ENCODE measurements at regions not wholly inside any gene's neighbourhood (a gene's known extent, or its start where the extent isn't known, plus 50 kb on each side); places are given as distances from the start of the nearest gene placed in this dataset.

DNA sequence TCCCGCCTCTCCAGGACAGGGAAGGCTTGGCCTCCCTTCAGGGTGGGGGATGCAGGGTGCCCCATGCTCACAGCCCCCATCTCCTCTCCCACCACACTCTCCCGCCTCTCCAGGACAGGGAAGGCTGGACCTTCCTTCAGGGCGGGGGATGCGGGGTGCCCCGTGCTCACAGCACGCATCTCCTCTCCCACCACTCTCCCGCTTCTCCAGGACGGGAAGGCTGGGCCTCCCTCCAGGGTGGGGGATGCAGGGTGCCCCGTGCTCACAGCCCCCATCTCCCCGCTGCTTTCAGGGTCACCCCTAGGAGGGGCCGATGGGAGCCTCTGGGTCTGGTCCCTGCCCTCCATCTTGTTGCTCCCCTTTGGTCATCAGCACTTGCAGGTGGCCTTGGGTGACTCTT lies 348.0 kb downstream of the CTTN start:
- TF ChIP-seq, protein P1, sequence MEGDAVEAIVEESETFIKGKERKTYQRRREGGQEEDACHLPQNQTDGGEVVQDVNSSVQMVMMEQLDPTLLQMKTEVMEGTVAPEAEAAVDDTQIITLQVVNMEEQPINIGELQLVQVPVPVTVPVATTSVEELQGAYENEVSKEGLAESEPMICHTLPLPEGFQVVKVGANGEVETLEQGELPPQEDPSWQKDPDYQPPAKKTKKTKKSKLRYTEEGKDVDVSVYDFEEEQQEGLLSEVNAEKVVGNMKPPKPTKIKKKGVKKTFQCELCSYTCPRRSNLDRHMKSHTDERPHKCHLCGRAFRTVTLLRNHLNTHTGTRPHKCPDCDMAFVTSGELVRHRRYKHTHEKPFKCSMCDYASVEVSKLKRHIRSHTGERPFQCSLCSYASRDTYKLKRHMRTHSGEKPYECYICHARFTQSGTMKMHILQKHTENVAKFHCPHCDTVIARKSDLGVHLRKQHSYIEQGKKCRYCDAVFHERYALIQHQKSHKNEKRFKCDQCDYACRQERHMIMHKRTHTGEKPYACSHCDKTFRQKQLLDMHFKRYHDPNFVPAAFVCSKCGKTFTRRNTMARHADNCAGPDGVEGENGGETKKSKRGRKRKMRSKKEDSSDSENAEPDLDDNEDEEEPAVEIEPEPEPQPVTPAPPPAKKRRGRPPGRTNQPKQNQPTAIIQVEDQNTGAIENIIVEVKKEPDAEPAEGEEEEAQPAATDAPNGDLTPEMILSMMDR (conservative IDR thresholded peaks at IDR 0.05; ENCODE audit: low read depth, low read length): no peak
- TF ChIP-seq EZH2 (IDR thresholded peaks at IDR 0.05; ENCODE audit: borderline replicate concordance, low read depth, low read length, poor library complexity, severe bottlenecking): no peak

All from A673 (cell line).